Lower lobe of right lung (tissue), 2 donors: ENCODE measurements at regions not wholly inside any gene's neighbourhood (a gene's known extent, or its start where the extent isn't known, plus 50 kb on each side); places are given as distances from the start of the nearest gene placed in this dataset.

Experiments used
- ATAC-seq, 2 donors: fragments of 200-7000 bp; cut with Tn5 transposase; one replicate each; pipeline ENCODE4 v1.9.1; 2020 to 2022; ENCODE audit warnings: mild to moderate bottlenecking in 2 of 2, moderate library complexity in 2 of 2
- DNase-seq: peaks from one replicate; pipeline ENCODE4 v3.0.0-alpha.2; 2020
- H3K27ac ChIP-seq: fragments of 200-600 bp; one replicate; pipeline ENCODE4 v1.8.0; 2022
- H3K27me3 ChIP-seq: fragments of 200-600 bp; one replicate; pipeline ENCODE4 v1.8.0; 2022; ENCODE audit warnings: low read depth
- H3K36me3 ChIP-seq: fragments of 200-600 bp; one replicate; pipeline ENCODE4 v1.8.0; 2022; ENCODE audit warnings: mild to moderate bottlenecking
- H3K4me1 ChIP-seq: fragments of 200-600 bp; one replicate; pipeline ENCODE4 v1.8.0; 2022
- H3K4me3 ChIP-seq: fragments of 200-600 bp; one replicate; pipeline ENCODE4 v1.8.0; 2022; ENCODE audit warnings: mild to moderate bottlenecking
- H3K9me3 ChIP-seq: fragments of 200-600 bp; one replicate; pipeline ENCODE4 v1.8.0; 2022
- CTCF ChIP-seq: fragments of 200-600 bp; IDR thresholded peaks from one replicate; pipeline ENCODE4 v1.8.0; 2022; ENCODE audit warnings: antibody characterized with exemption, mild to moderate bottlenecking
- intact Hi-C: fragments of 100-400 bp; cut with DNase I; formaldehyde crosslinking; loops from one replicate; pipeline ENCODE4 v1.11.0; 2022
- donor health status: DM: no; HTN: yes; CAD: no; lungs with severe emphysema.

GRCh38 chr11:122046438-122046837, 69.6 kb downstream of the BLID start:
- no peak for ATAC-seq
- intact Hi-C loops: no loop called here

GRCh38 chr11:122045181-122045586, 70.8 kb downstream of the BLID start:
- Histone ChIP-seq H3K4me3 (no peak overlapping the region), H3K4me1 (no peaks in the 10 kb centered on the region), H3K27ac (no peak overlapping the region), H3K27me3 (no peaks in the 10 kb centered on the region), H3K36me3 (no peaks in the 10 kb centered on the region), H3K9me3 (no peaks in the 10 kb centered on the region)
- no peak for ATAC-seq
- intact Hi-C loops: no loop called here
- DNase-seq: no peak
- TF ChIP-seq CTCF: no peak

More at GRCh38 chr11:122046438-122046837, 69.6 kb downstream of the BLID start:
- no peak overlapping the region for H3K4me3 ChIP-seq
- no peaks in the 10 kb centered on the region for H3K9me3 ChIP-seq
- no peak overlapping the region for H3K27ac ChIP-seq
- no peaks in the 10 kb centered on the region for H3K27me3 ChIP-seq
- no peaks in the 10 kb centered on the region for H3K36me3 ChIP-seq
- no peaks in the 10 kb centered on the region for H3K4me1 ChIP-seq
- no peak for DNase-seq
- no peak for TF ChIP-seq CTCF

DNA sequence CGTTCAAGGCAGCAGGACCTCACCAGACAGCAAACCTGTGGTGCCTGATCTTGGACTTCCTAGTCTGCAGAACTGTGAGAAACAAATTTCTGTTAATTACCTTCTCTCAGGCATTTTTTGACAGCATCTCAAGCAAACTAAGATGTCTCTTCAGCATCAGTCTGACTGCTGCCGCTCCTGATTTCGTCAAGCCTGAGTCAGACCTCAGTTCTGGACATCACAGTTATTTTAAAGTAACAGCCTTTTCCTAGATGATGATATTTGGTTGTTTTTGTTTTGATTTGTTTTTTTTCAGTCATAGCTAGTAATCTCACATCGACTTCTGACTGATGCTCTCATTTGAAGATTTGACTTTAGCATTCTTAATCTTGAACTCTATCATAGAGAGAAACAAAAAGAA, 71.9 kb downstream of the BLID start:
- no peaks in the 10 kb centered on the region for H3K4me1 ChIP-seq
- no peaks in the 10 kb centered on the region for H3K27me3 ChIP-seq
- no peak overlapping the region for H3K27ac ChIP-seq
- intact Hi-C loops: no loop called here
- DNase-seq (no peak), ATAC-seq (no peak)
- H3K9me3 ChIP-seq: no peaks in the 10 kb centered on the region
- H3K4me3 ChIP-seq: no peak overlapping the region
- no peak for TF ChIP-seq CTCF
- H3K36me3 ChIP-seq: no peaks in the 10 kb centered on the region

GRCh38 chr11:122042981-122043380, 73.0 kb downstream of the BLID start:
- ATAC-seq (no peak), DNase-seq (no peak)
- no peak overlapping the region for H3K4me3 ChIP-seq
- no peaks in the 10 kb centered on the region for H3K4me1 ChIP-seq
- H3K27me3 ChIP-seq: no peaks in the 10 kb centered on the region
- no peak for TF ChIP-seq CTCF
- H3K9me3 ChIP-seq: no peaks in the 10 kb centered on the region
- H3K36me3 ChIP-seq: no peaks in the 10 kb centered on the region
- H3K27ac ChIP-seq: no peak overlapping the region
- intact Hi-C loops: no loop called here

DNA sequence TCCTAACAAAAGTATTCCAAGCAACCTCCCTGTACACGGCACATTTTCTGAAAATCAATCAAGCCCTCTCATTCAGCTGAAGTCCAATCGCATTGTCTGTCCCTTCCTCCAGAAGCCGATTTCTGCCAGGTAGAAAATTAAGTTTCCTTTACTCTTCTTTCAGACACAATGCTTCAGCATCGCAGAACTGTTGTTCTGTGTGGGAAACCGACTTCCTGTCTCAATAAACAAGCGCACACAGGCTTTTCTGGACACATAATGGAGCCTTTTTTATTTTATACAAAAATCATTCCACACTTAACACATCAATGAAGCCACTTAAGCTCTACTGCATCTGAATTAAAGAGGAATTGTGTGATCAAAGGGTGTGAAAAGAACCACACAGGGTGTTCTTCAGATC, 75.6 kb downstream of the BLID start:
- no peaks in the 10 kb centered on the region for H3K36me3 ChIP-seq
- intact Hi-C loops: no loop called here
- no peak for DNase-seq
- H3K4me3 ChIP-seq: no peak overlapping the region
- H3K27me3 ChIP-seq: no peaks in the 10 kb centered on the region
- H3K9me3 ChIP-seq: no peaks in the 10 kb centered on the region
- no peak for TF ChIP-seq CTCF
- no peak for ATAC-seq
- H3K27ac ChIP-seq: no peak overlapping the region
- H3K4me1 ChIP-seq: no peaks in the 10 kb centered on the region

- no peaks in the 10 kb centered on the region for H3K36me3 ChIP-seq
- TF ChIP-seq CTCF: no peak
- ATAC-seq (peak in 1 of 2 donors; percentile 51), DNase-seq (no peak)
- no peak overlapping the region for H3K4me3 ChIP-seq
- H3K27me3 ChIP-seq: no peaks in the 10 kb centered on the region
- intact Hi-C loops: no loop called here
- H3K4me1 ChIP-seq: no peaks in the 10 kb centered on the region
- no peaks in the 10 kb centered on the region for H3K9me3 ChIP-seq
- H3K27ac ChIP-seq: no peak overlapping the region
These were observed 77.5 kb downstream of the BLID start for GRCh38 chr11:122038543-122038942.
